ENCODE measurements at regions not wholly inside any gene's neighbourhood (a gene's known extent, or its start where the extent isn't known, plus 50 kb on each side); places are given as distances from the start of the nearest gene placed in this dataset.
"Not testable (repeated sequence)": the region's sequence is repeated elsewhere in the genome, so short reads cannot be mapped to it uniquely, and the experiment has no call there.

- not testable (repeated sequence) for H3K36me3 ChIP-seq; H3K4me1 ChIP-seq; H3K9me3 ChIP-seq; H3K4me3 ChIP-seq (ENCODE audit: low read depth, low read length); DNase-seq; H3K27me3 ChIP-seq
Measured at GRCh38 chr10:38448614-38449355, 354.6 kb downstream of the ZNF37A start.

GRCh38 chr10:38449618-38450017, 355.5 kb downstream of the ZNF37A start:
- not testable (repeated sequence) for H3K4me1 ChIP-seq; H3K27me3 ChIP-seq; H3K9me3 ChIP-seq; DNase-seq; H3K36me3 ChIP-seq; H3K4me3 ChIP-seq (ENCODE audit: low read depth, low read length)

- not testable (repeated sequence) for H3K36me3 ChIP-seq; H3K4me1 ChIP-seq; H3K27me3 ChIP-seq; DNase-seq; H3K4me3 ChIP-seq (ENCODE audit: low read depth, low read length); H3K9me3 ChIP-seq
Measured at GRCh38 chr10:38450372-38451057, 356.4 kb downstream of the ZNF37A start.

- not testable (repeated sequence) for DNase-seq; H3K36me3 ChIP-seq; H3K4me1 ChIP-seq; H3K4me3 ChIP-seq (ENCODE audit: low read depth, low read length); H3K27me3 ChIP-seq; H3K9me3 ChIP-seq
Measured at GRCh38 chr10:38451306-38451967, 357.3 kb downstream of the ZNF37A start.

All from BE2C (cell line).